Left forelimb (tissue), 1 donor: ENCODE measurements at regions not wholly inside any gene's neighbourhood (a gene's known extent, or its start where the extent isn't known, plus 50 kb on each side); places are given as distances from the start of the nearest gene placed in this dataset.

Experiments used
- DNase-seq: peaks from one replicate; pipeline ENCODE4 v3.0.0-alpha.2; 2018; ENCODE audit warnings: low spot score

DNA sequence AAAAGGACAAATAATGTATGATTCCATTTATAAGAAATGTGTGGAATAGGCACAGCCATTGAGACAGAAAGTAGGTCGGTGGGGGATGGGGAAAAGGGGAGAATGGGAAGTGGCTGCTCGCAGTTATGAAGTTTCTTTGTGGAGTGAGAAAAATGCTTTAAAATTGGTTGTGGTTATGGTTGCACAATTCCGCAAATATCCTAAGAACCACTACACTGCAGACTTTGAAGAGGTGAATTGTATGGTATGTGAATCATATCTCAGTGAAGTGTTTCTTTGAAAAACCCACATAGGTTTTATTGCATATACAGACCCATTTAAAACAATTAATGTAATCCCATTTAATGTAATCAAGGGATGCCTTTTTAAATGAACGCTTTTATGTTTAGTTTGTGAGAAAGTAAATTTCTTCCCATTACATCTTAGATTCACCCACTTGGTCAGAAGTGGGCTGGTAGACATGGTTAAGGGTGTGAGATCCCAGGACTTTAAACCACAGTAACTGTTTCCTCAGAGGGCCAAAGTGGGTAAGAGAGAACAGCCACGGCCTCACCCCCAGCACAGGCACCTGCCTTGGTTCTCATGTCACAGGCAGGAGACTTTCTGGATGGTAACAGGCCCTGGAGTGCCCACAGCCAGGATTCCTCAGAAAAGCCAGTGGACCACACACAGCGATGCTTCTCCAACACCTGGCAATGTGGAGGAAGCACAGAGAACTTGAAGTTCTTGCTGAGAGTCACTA, 119.3 kb upstream of the GJB6 start:
- DNase-seq, result no peak

DNA sequence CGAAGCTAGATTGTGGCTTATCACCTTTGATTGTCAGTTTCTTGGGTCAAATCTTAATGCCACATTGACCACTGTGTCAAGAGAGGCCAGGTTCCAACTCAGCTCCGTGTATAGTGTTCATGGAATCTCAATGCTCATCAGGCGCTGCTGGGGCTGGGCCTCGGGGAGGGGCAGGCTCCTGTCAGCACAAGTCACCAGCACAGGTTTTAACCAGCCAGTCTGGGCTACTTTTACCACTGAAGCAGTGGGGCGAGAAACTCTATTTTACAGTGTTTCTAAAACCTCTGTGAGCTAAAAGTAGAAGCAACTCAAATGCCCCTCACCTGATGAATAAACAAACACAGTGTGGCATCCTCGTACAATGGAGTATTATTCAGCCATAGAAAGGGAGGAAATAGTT, 118.7 kb upstream of the GJB6 start:
- DNase-seq, result no peak

- DNase-seq, result no peak
These were observed 118.3 kb upstream of the GJB6 start for GRCh38 chr13:20350382-20350763.

GRCh38 chr13:20349564-20350381, 117.7 kb upstream of the GJB6 start:
- no peak for DNase-seq

GRCh38 chr13:20348645-20349408, 116.7 kb upstream of the GJB6 start:
- no peak for DNase-seq

DNA sequence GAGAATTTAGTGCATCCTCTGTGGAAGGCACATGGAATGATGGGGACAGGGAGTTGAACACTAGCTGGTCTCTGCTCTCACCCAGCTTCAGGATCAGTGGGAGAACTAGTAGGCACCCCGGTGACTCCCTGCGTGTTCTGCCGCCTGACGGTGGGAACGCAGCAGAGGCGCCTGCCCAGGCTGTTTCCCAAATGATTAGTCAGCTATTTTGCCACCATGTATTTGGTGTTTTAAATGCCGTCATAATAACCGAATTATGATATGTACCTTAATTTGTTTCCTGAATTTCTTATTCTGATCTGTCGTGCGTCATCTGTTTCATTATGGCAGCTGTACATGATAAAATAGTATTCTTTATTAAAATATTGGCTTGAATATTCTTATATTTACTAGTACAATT, 115.9 kb upstream of the GJB6 start:
- no peak for DNase-seq

GRCh38 chr13:20344836-20345490, 112.8 kb upstream of the GJB6 start:
- DNase-seq, result no peak

DNA sequence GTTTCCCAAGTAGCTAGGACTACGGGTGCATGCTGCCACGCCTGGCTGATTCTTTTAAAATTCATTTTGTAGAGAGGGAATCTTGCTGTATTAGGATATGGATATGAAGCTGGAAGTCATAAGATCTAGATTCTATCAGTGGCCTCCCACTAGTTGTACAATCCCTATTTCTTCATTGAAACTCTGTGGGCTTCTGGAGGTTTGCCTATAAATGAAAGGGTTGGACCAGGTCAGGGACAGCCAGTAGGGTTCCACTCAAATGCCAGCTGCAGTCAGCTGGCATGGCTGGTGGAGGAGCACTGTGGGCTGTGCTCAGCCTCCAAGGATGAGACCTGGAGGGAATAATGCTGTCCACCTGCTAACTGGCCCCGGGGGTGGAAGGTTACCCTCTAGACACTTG, 110.2 kb upstream of the GJB6 start:
- DNase-seq, result no peak

DNA sequence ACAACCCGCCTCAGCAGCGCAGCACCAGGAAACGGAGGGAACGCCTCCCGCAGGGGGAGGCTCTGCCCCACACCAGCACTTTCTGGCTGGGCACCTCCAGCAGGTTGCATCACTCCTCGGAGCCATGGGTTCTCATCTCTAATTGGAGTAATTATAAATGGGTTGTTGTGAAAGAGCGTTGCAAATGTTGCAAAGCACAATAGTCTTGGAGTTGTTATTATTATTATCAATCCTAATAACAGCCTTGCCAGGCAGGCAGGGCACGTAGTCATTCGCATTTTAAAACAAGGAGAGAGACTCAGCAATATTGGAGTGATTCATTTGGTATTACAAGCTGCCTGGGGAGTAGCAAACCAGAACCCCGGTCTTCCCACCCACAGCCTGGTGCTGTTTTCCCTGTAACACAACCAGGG, 108.6 kb upstream of the GJB6 start:
- no peak for DNase-seq

DNA sequence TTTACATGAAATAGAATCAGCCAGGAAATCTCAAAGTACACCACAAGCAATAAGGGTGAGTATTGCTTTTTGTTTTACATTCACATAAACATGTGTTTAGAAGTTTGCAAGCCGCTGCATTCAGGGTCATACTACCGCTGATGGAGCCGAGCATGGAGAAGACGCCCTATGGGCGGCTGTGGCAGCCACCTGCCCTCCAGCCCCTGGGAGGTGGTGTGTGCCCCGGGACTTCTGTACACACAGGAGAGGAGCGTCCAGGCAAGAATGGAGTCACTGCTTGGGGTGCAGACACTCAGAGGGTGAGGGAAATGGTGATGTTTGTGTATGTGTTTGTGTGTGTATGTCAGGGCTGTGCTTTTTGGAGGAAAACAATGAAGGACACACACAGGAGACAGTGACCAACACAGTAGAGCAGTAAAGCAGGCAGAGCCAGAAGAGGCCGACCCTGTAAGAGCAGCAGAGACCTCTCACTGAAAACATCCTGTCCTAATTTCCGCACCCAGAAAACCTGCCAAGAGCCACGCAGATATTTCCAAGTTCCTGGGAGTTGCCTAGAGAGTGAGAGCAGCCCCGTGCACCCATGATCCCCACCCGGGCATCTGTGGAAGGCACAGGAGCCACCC, 108.1 kb upstream of the GJB6 start:
- DNase-seq, result no peak

- no peak for DNase-seq
These were observed 105.9 kb upstream of the GJB6 start for GRCh38 chr13:20337884-20338551.

- DNase-seq, result no peak
These were observed 104.6 kb upstream of the GJB6 start for GRCh38 chr13:20336761-20337160.

DNA sequence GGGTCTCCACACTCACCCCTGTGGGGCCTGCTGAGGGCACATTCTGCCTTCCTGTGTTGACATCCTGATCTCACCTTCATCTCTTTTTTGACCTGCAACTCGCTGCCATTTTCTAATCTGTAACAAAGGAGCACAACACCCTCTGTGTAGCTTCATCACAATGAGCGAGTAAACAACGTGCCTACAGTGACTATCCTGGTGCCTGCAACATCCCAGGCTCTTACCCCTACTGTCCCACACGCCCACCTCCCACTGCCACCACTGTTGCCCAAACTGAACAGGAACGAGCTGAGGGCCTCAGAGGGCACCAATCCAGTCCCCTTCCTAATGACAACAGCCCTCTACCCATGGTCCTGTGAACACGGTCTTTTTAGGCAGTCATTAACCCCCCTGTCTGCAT, 102.2 kb upstream of the GJB6 start:
- no peak for DNase-seq

DNA sequence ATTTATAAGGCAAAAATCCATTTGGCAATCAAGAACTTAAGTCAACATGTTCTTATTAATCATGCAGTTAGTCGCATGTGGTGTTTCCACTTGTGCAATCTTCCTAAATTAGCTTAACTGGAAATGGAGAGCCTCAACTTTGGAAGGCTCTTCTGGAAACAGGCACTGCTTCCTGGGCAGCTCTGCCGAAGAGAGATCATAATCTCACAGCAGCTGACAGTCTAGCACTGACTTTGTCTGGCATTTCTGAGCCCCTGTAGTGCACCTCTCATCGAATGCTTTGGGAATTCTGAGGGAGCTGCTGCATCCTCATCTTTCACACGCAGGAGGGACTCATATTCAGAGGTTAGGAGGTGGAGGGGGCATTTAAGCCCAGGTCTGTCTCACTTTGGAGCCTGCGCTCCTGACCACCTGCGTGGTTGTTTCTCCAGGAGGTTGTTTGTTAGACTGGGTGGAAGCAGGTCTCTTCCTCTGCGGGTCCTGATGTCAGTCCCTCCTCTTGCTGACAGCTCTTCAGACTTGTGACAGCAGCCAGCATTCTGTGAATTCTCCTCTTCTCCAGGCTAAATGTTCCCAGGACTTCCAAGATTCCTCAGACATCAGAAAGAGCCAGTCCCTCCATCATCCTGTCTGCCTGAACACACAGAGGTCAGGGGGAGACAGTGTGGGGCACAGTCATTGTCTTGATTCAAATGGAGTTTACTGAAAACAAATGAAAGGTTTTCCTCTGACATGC, 100.4 kb upstream of the GJB6 start:
- no peak for DNase-seq

- DNase-seq, result no peak
These were observed 99.8 kb upstream of the GJB6 start for GRCh38 chr13:20331949-20332348.

DNA sequence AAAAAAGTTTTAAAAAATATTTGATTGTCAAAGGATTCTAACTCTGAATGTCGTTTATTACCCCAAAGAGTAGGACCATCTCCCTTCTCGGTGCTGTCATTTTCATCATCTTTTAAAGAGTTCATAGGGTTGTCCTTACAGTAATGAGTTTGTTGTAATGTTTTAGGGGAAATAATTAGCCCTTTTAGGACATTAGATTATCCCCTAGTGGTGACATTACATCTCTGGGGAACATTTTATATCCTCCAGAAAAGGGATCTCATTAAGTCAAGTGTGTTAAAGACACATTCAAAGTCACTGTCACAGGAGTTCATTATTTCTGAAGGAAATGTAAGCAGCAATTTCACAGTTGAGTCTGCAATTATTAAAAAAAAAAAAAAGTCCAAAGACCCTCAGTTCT, 99.3 kb upstream of the GJB6 start:
- DNase-seq, result no peak

DNA sequence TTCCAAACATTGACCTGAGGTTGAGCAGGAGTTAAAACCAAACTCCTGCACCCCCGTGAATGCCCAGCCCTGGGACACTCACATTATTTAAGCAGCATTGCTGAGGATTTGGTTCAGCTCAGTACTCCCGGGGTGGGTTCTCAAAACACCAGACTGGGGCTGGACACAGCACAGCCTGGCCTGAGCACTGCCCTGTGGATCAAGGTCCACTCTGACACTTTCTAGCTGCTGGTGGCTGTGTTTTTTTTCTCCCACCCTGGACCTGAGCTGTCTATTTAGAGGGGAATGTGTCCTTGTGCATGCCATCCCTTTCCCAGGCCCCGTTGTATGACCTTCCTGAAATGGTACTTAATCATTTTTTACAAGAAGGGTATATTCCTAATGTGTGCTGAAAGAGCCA, 94.7 kb upstream of the GJB6 start:
- DNase-seq, result no peak

GRCh38 chr13:20326276-20326675, 94.2 kb upstream of the GJB6 start:
- DNase-seq, result no peak

GRCh38 chr13:20320885-20321284, 88.8 kb upstream of the GJB6 start:
- no peak for DNase-seq

DNA sequence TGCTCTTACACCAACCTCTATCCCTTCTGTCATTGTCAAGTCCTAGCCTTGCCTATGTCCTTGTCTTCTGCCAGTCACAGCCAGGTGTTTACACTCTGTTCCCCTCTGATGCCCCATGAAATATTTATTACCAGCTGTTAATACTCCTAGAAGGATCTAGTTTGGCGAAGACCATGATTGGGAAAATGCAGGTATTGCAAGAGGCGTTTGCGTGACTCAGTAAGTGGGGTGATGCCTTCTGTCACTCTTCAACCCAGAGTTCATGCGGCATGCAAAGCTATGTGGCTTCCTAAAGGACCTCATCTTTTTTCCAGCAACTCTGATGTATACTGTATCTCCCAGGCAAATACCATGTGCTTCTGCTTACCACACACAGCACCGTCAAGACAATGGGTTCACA, 81.8 kb upstream of the GJB6 start:
- no peak for DNase-seq

GRCh38 chr13:20312292-20312691, 80.2 kb upstream of the GJB6 start:
- no peak for DNase-seq
